ENCODE measurements at regions not wholly inside any gene's neighbourhood (a gene's known extent, or its start where the extent isn't known, plus 50 kb on each side); places are given as distances from the start of the nearest gene placed in this dataset.
"Not testable (repeated sequence)": the region's sequence is repeated elsewhere in the genome, so short reads cannot be mapped to it uniquely, and the experiment has no call there.

GRCh38 chr6:139990856-139991465 is 616.5 kb upstream of the CITED2 start:
- no peak for DNase-seq

DNA sequence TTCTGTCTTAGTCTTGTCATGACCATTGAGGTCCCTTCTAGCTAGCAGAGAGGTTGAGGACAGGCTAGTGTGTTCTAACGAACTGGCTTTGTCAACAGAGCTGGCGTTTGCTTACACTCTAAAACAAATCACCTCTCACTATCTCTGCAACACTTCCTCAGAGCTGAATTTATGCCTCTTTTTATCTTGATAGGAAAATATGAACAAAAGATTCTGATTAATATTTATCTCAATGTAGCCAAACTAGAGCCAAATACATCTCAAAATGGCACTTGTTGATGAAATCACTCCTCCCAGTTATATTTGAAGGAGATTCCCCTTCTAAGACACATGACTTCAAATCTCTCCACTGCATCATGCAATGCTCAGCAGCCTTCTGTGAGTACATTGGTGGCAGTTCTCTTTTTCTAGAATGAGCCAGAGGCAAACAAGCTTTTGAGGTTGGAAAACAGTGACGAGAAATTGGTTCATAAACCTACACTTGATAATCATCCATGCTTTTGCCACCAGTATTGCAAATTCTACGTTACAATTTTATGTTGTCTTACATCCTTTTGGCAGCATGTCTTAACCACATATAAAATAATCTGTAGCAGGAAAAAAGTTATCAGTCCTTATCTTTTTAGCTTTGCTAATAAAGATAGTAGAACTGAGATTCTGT is 615.7 kb upstream of the CITED2 start:
- no peak for DNase-seq

DNA sequence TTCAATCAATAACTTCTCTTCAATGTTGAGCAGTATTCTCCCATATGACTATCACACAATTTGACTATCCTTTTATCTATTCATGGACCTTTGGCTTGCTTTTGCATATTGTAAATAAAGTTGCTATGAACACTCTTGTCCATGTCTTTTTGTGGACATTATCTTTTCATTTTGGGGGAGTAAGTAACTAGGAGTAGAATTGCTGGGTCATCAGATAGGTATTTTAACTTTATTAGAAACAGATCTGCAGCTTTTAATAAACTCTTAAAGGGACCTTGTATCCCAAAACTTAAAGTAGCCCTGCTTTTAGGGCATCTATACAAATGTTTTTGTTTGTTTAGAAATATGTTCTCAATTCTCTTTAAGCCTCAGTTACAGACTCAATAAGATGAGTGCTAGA is 614.2 kb upstream of the CITED2 start:
- DNase-seq, result no peak

DNA sequence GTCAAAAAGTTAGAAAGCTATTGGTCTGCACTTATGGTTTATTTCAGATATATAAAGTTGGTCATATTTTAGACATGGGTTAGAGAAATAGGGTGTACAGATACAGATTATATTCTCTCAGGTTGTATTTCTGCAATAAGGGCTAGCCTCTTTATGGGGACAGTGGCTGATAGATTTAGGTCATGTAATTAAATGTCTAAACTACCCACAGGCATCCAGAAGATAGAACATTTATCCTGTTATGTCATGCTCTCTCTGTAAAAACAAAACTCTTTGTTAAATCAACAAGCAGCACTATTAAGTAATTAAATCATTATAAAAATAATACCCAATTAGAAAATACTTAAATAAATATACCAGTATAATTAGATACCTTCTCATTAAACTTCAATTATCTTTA is 612.6 kb upstream of the CITED2 start:
- no peak for DNase-seq

DNA sequence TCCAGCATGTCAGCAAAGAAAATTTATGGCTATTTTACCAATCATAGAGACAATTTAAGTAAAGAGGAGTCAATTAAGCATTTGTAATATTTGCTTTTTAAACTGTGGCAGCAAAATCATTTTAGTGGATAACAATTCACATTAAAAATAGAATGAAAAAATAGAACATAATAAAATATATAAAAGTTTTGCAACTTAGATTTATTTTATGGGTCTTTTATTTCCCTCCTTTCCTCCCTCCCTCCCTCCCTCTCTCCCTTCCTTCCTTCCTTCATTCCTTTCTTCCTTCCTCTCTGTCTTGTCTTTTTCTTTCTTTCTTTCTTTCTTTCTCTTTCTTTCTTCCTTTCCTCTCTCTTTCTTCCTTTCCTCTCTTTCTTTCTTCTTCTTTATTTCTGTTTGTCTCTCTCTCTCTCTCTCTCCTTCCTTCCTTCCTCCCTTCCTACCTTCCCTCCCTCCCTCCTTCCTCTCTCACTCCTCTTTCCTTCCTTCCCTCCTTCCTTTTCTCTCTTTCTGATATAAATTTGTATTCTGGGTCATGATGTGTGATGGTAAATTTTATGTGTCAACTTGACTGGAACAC is 610.9 kb upstream of the CITED2 start:
- no peak for DNase-seq

- DNase-seq, result no peak
Observed at GRCh38 chr6:139984317-139984716, 609.9 kb upstream of the CITED2 start.

DNA sequence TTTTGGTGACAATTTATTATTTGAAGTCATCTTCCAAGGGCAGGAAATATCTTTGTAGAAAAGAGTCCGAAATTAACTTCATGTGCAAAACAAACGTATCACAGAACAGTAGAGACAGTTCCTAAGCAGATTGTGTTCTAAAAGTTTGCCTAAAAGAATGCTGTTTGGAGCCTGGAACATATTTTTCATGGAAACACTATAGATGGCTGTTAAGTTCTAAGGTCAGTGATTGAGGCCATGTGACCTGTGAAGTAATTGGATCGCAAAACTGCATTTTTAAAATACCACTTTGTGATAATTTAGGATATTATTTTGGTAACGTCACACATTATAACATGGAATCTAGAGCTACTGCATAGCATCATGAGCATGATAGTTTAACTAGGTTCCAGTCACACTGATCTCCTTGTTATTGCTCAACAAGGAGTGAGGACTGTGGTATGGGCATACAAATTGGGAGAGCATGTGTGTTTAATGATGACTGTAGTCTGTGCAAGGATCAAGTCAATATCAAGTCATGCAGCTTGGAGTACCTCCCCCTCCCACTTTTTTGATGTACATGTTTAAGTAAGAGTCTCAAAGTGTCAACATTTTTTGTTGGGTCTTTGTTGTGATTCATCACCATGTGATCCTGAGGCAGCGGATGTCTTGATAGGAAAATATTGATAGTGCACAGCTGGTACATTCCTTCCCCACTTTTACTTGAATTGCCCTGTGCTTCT is 609.3 kb upstream of the CITED2 start:
- no peak for DNase-seq

DNA sequence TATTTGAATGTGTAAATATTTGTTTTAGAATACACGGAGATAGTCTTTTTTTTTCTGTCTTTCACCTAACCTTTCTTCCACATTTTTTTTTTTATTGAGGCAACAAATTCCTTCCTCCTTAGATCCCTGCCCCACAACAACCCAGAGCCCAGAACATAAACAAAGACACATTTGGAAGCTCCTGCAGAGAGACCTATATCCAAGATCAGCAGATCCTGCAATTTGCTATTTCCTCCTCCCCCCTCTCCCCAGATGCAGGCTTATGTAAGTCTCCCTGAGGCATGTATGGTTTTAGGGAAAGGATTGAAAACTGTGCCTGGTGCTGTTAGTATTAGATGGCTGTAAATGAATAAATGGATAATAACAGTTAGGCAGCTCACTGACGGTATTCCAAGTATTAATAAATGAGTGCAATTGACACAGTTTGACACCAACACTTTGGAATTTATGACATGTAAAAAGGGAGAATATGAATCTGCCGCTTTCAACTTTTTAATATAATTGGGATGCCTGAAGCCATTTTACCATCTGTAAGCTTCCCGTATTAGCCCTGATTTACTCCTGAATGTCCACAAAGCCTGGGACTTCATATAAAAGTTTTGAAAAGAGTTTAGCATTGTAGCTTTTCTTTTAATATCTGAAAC is 608.3 kb upstream of the CITED2 start:
- DNase-seq, result no peak

GRCh38 chr6:139982195-139982594 is 607.7 kb upstream of the CITED2 start:
- no peak for DNase-seq

GRCh38 chr6:139981768-139982181 is 607.3 kb upstream of the CITED2 start:
- no peak for DNase-seq

GRCh38 chr6:139981066-139981624 is 606.7 kb upstream of the CITED2 start:
- no peak for DNase-seq

GRCh38 chr6:139980631-139981030 is 606.2 kb upstream of the CITED2 start:
- DNase-seq, result not testable (repeated sequence)

DNA sequence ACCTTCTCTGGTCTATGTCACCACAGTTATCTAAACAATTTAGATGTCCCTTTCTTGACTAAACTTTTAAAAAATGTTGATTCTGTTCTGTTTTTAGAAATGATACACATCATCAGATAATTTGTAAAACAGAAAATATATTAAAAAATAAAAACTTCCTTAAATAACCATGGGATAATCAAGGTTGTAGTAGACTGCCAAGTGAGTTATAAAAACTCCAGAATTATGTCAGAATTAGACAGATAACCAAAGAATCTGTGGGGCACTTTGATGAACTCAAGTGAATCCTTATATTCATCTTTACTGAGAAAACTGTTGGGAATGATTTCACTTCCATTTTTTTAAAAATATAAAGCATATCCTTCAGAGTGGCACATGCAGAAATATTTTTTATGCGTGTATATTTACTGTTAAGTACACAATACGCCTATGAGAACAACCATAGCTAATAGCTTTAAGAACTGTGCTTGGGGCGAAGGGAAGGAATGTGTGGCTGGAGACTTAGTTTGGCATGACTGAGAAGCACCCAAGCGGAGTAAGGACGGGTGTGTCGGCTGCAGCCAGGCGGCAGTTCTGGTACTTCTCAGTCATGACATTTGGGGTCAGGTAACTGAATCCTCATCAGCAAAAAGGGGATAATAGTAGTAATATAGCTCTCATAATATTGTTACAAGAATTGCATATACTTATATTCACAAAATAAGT is 604.7 kb upstream of the CITED2 start:
- no peak for DNase-seq

DNA sequence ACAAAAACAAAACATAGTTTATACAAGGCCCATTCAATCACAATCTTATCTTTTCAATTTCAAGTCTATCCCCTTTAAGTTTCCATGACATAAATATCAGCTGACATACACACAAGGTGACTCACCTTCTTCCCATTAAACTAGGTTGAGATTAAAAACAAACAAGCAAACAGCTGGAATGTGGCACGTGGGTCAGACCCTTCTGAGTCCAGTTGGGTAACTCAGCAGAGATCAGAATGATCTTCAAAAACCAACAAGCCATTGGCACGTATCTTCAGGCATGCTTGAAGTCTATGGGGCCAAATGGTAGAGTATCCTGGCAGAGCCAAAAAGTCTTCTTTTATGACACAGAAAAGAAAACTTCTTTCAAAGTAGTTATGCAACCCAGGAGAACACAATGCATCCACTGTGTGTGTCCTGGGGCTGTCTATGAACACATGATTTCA is 603.5 kb upstream of the CITED2 start:
- DNase-seq, result no peak

GRCh38 chr6:139973669-139974344 is 599.4 kb upstream of the CITED2 start:
- DNase-seq, result no peak

- DNase-seq, result no peak
Observed at GRCh38 chr6:139972116-139972515, 597.7 kb upstream of the CITED2 start.

- DNase-seq, result no peak
Observed at GRCh38 chr6:139970591-139970991, 596.1 kb upstream of the CITED2 start.

- no peak for DNase-seq
Observed at GRCh38 chr6:139967497-139967896, 593.0 kb upstream of the CITED2 start.

- no peak for DNase-seq
Observed at GRCh38 chr6:139965393-139965792, 590.9 kb upstream of the CITED2 start.

DNA sequence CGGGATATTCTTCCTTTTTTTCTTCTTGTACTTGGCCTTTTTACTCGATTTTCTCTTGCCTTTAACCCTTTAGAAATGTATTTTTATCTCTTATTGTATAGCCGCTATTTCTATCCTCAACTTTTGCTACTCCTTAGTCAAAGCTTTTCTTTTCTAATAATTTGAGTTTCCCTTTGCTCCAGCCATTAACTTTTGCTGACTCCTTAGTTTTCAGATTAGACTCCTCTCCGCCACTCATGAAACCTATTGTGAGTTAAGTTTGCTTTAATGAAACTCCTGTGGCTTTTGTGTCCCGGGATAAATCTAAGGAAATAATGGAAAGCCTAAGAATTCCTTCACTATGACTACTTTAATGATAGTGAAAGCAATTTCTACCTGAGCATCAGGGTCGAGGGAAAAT is 590.3 kb upstream of the CITED2 start:
- no peak for DNase-seq

DNA sequence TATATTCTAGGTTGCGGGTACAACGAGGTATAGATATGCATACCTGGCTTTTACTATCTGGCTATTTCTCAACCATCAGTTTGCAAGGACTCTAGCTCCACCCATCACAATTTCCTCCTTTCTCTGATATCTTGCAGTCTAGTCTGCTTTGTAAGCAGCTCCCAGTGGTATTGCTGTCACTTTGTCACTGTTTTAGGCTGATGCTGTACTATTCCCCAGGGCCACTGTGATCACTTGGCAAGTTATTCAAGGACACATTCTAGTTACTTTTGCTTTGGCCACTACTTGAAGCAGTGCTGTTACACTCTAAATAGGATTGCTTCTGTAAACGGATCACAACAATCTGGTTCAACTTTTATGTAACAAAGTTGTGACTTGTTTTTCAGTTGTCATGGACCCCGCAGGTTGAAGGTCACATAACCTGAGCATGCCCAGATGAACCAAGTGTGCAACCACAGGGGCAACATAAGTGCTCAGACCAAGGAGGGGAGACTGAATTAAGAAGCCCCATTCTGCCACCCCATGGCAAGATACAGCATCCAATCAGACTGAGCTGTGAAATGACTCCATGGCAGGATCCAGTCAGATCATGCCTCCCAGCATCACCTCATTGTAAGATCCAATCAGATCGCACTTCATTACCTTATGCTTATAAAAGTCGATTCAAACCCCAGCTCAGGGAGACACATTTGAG is 588.4 kb upstream of the CITED2 start:
- DNase-seq, result no peak
